IMR-90 (cell line): ENCODE measurements at regions not wholly inside any gene's neighbourhood (a gene's known extent, or its start where the extent isn't known, plus 50 kb on each side); places are given as distances from the start of the nearest gene placed in this dataset.

Source experiments
- ATAC-seq: fragments of 200-7000 bp; cut with Tn5 transposase; 2 replicates; pipeline ENCODE4 v1.9.1; 2020; ENCODE audit warnings: low read depth, mild to moderate bottlenecking, moderate library complexity
- BruUV-seq: library from RNA; stranded (reverse); fragments of 400-500 nt; replicated peaks from 2 replicates; lab custom pipeline; 2021; lab: Mats Ljungman, UMichigan
- CTCF ChIA-PET: fragments of 300-600 bp; formaldehyde crosslinking; extraction: SDS; loops from one replicate; lab custom pipeline; 2021; ENCODE audit warnings: antibody characterized with exemption; lab: Yijun Ruan, JAX
- POLR2A ChIA-PET: fragments of 300-600 bp; sonication (Branson Sonifier 250); formaldehyde crosslinking; loops from one replicate; lab custom pipeline; 2022; ENCODE audit warnings: antibody characterized with exemption; ENCODE audit not compliant: unreplicated experiment; lab: Charles Lee
- DNase-seq: peaks from one replicate; pipeline ENCODE4 v3.0.0; 2013
- H2AFZ ChIP-seq: replicated peaks from 2 replicates; pipeline ENCODE3; 2013; ENCODE audit warnings: low read length, mild to moderate bottlenecking; ENCODE audit not compliant: poor library complexity
- H2AK5ac ChIP-seq: 2 replicates; pipeline ENCODE4 v1.6.1; 2013; ENCODE audit warnings: low read depth, low read length, inconsistent platforms
- H2AK9ac ChIP-seq: replicated peaks from 2 replicates; pipeline ENCODE3; 2013; ENCODE audit warnings: mild to moderate bottlenecking, low read depth, low read length, moderate library complexity; ENCODE audit not compliant: poor library complexity
- H2BK120ac ChIP-seq: 2 replicates; pipeline ENCODE4 v1.6.1; 2013; ENCODE audit warnings: low read depth, low read length, inconsistent platforms
- H2BK15ac ChIP-seq: 3 replicates; pipeline ENCODE4 v1.6.1; 2013; ENCODE audit warnings: low read depth, low read length, inconsistent platforms
- H2BK20ac ChIP-seq: 2 replicates; pipeline ENCODE4 v1.6.1; 2013; ENCODE audit warnings: low read depth, mild to moderate bottlenecking, inconsistent platforms, low read length, moderate library complexity
- H2BK5ac ChIP-seq: 2 replicates; pipeline ENCODE4 v1.6.1; 2013; ENCODE audit warnings: mild to moderate bottlenecking, low read depth, low read length, inconsistent platforms; ENCODE audit not compliant: poor library complexity, severe bottlenecking
- H3K14ac ChIP-seq: replicated peaks from 2 replicates; pipeline ENCODE4 v1.6.1; 2013; ENCODE audit warnings: low read depth, low read length, inconsistent platforms
- H3K18ac ChIP-seq: 2 replicates; pipeline ENCODE4 v1.6.1; 2013; ENCODE audit warnings: low read depth, low read length, control low read depth
- H3K23ac ChIP-seq: 2 replicates; pipeline ENCODE4 v1.6.1; 2013; ENCODE audit warnings: low read depth, low read length, inconsistent platforms
- H3K27ac ChIP-seq: 2 replicates; pipeline ENCODE4 v1.5.1; 2013; ENCODE audit warnings: mild to moderate bottlenecking, control low read depth, low read length; ENCODE audit not compliant: insufficient read depth
- H3K27me3 ChIP-seq: 2 replicates; pipeline ENCODE4 v1.6.1; 2013; ENCODE audit warnings: low read length; ENCODE audit not compliant: control insufficient read depth, insufficient read depth
- H3K36me3 ChIP-seq: 2 replicates; pipeline ENCODE4 v1.6.1; 2013; ENCODE audit warnings: low read length, mixed read lengths; ENCODE audit not compliant: control insufficient read depth, insufficient read depth
- H3K4ac ChIP-seq: 2 replicates; pipeline ENCODE4 v1.6.1; 2013; ENCODE audit warnings: low read depth, low read length, inconsistent platforms
- H3K4me1 ChIP-seq: 2 replicates; pipeline ENCODE4 v1.6.1; 2013; ENCODE audit warnings: low read length, mixed read lengths; ENCODE audit not compliant: control insufficient read depth, insufficient read depth
- H3K4me2 ChIP-seq: 2 replicates; pipeline ENCODE4 v1.6.1; 2013; ENCODE audit warnings: low read depth, mild to moderate bottlenecking, control low read depth, low read length, moderate library complexity
- H3K4me3 ChIP-seq: 2 replicates; pipeline ENCODE4 v1.5.1; 2013; ENCODE audit warnings: low read depth, mild to moderate bottlenecking, control low read depth, low read length, moderate library complexity; ENCODE audit not compliant: insufficient read depth
- H3K56ac ChIP-seq: 2 replicates; pipeline ENCODE4 v1.6.1; 2013; ENCODE audit warnings: low read length, inconsistent platforms; ENCODE audit not compliant: insufficient read depth; ENCODE audit errors: extremely low read depth
- H3K79me1 ChIP-seq, 2 experiments: 2 replicates each; pipeline ENCODE4 v1.6.1; 2013; ENCODE audit warnings: low read length in 2 of 2, inconsistent platforms in 1 of 2, low read depth in 1 of 2
- H3K9ac ChIP-seq: 2 replicates; pipeline ENCODE4 v1.6.1; 2013; ENCODE audit warnings: low read depth, low read length, control low read depth
- H3K9me1 ChIP-seq: 2 replicates; pipeline ENCODE4 v1.6.1; 2013; ENCODE audit warnings: low read length, inconsistent platforms; ENCODE audit not compliant: insufficient read depth
- H3K9me3 ChIP-seq: 2 replicates; pipeline ENCODE4 v1.6.1; 2013; ENCODE audit warnings: low read length; ENCODE audit not compliant: control insufficient read depth, insufficient read depth
- H4K20me1 ChIP-seq: 2 replicates; pipeline ENCODE4 v1.6.1; 2013; ENCODE audit warnings: low read length, inconsistent platforms; ENCODE audit not compliant: insufficient read depth
- H4K5ac ChIP-seq: 2 replicates; pipeline ENCODE4 v1.6.1; 2013; ENCODE audit warnings: mild to moderate bottlenecking, low read depth, low read length, control low read depth
- H4K8ac ChIP-seq, 2 experiments: 2 replicates each; pipeline ENCODE4 v1.6.1; 2013; ENCODE audit warnings: low read depth in 2 of 2, low read length in 2 of 2, control low read depth in 1 of 2, inconsistent platforms in 1 of 2
- H4K91ac ChIP-seq: 2 replicates; pipeline ENCODE4 v1.6.1; 2013; ENCODE audit warnings: low read depth, low read length, inconsistent platforms; ENCODE audit not compliant: insufficient read depth
- CEBPB ChIP-seq: IDR thresholded peaks from 2 replicates; pipeline ENCODE4 v1.6.1; 2012; ENCODE audit warnings: low read depth, low read length, improper control_type of control experiment
- CHD1 ChIP-seq: IDR thresholded peaks from 2 replicates; pipeline ENCODE4 v1.6.1; 2012; ENCODE audit warnings: low read depth, low read length, improper control_type of control experiment
- CTCF ChIP-seq: conservative IDR thresholded peaks from 2 replicates; pipeline ENCODE4 v1.5.1; 2012; ENCODE audit warnings: mild to moderate bottlenecking, low read depth, low read length, improper control_type of control experiment
- FOS ChIP-seq: fragments of 150-350 bp; IDR thresholded peaks from 2 replicates; pipeline ENCODE4 v1.6.1; 2016; ENCODE audit warnings: low read depth, low read length
- MAFK ChIP-seq: IDR thresholded peaks from 2 replicates; pipeline ENCODE4 v1.6.1; 2012; ENCODE audit warnings: low read depth, low read length, improper control_type of control experiment
- MAZ ChIP-seq: IDR thresholded peaks from 2 replicates; pipeline ENCODE4 v1.6.1; 2012; ENCODE audit warnings: low read depth, mild to moderate bottlenecking, low read length, improper control_type of control experiment, moderate library complexity, borderline replicate concordance
- POLR2A ChIP-seq: IDR thresholded peaks from 2 replicates; pipeline ENCODE4 v1.6.1; 2012; ENCODE audit warnings: mild to moderate bottlenecking, low read depth, low read length
- RCOR1 ChIP-seq: IDR thresholded peaks from 2 replicates; pipeline ENCODE4 v1.6.1; 2012; ENCODE audit warnings: mild to moderate bottlenecking, low read length, improper control_type of control experiment; ENCODE audit not compliant: insufficient replicate concordance
- RFX5 ChIP-seq: IDR thresholded peaks from 2 replicates; pipeline ENCODE4 v1.8.0; 2012; ENCODE audit warnings: low read depth, mild to moderate bottlenecking, low read length, moderate library complexity
- WGBS, 2 experiments: methylation state at CpG; one replicate each; pipeline versions ENCODE4 v1.1.5 to v1.1.7; 2013; ENCODE audit warnings: missing lambda C conversion rate in 2 of 2; ENCODE audit not compliant: insufficient read length in 1 of 2; ENCODE audit errors: extremely low coverage in 2 of 2; 5-methylcytosine and 5-hydroxymethylcytosine counted together
- dilution Hi-C: fragments of 300-500 bp; cut with HindIII; formaldehyde crosslinking; loops from one replicate; pipeline ENCODE4 v1.14.3; 2018; ENCODE audit warnings: low sequenced_read_pairs; ENCODE audit not compliant: unreplicated experiment
- in situ Hi-C: fragments of 300-500 bp; cut with MboI; formaldehyde crosslinking; loops from 3 replicates; pipeline ENCODE4 v1.14.3; 2019; ENCODE audit warnings: low sequenced_read_pairs, inconsistent platforms, mixed read lengths
- intact Hi-C: fragments of 100-400 bp; cut with micrococcal nuclease; formaldehyde crosslinking; loops from 2 replicates; pipeline ENCODE4 v1.10.0; 2022

GRCh38 chrX:113804819-113805218 lies 779.1 kb upstream of the HTR2C start:
- H3K18ac ChIP-seq, result no peak overlapping the region
- no peak overlapping the region for H2BK5ac ChIP-seq
- no peaks in the 10 kb centered on the region for H4K20me1 ChIP-seq
- no peaks in the 10 kb centered on the region for H3K36me3 ChIP-seq
- no peak overlapping the region for H2AFZ ChIP-seq
- no peaks in the 10 kb centered on the region for H3K27me3 ChIP-seq
- dilution Hi-C loops, result no loop called here
- no peak overlapping the region for H4K91ac ChIP-seq
- H3K27ac ChIP-seq, result no peak overlapping the region
- no peak overlapping the region for H2BK120ac ChIP-seq
- no peak overlapping the region for H2AK5ac ChIP-seq
- no peak for DNase-seq
- no peaks in the 10 kb centered on the region for H3K79me1 ChIP-seq
- intact Hi-C loops, result no loop called here
- ATAC-seq, result no peak
- H3K9me3 ChIP-seq, result no peaks in the 10 kb centered on the region
- no peaks in the 10 kb centered on the region for H3K4me1 ChIP-seq
- ChIA-PET CTCF (no interaction called here), POLR2A (no interaction called here)
- H3K4ac ChIP-seq, result no peak overlapping the region
- H3K23ac ChIP-seq, result no peak overlapping the region
- H4K5ac ChIP-seq, result no peak overlapping the region
- no CpG with 5 or more reads among the region's 3 CpGs for WGBS, 2 experiments
- no peak overlapping the region for H3K9ac ChIP-seq
- no peaks in the 10 kb centered on the region for H3K9me1 ChIP-seq
- BruUV-seq, result no TSS peak
- in situ Hi-C loops, result no loop called here
- H3K4me2 ChIP-seq, result no peak overlapping the region
- no peak overlapping the region for H2BK15ac ChIP-seq
- no peak overlapping the region for H3K14ac ChIP-seq
- no peak overlapping the region for H3K56ac ChIP-seq
- H2BK20ac ChIP-seq, result no peak overlapping the region
- no peak overlapping the region for H3K4me3 ChIP-seq
- H2AK9ac ChIP-seq, result no peak overlapping the region
- H4K8ac ChIP-seq, result no peak overlapping the region
- TF ChIP-seq RFX5 (no peak), POLR2A (no peak), CHD1 (no peak), FOS (no peak), CTCF (no peak), MAZ (no peak), MAFK (no peak), RCOR1 (no peak), CEBPB (no peak)
